Activated T-cell treated with anti-CD3 and anti-CD28 coated beads, Interleukin-2, amount 50 U/mL, for 24 hours (primary cell): ENCODE measurements at regions not wholly inside any gene's neighbourhood (a gene's known extent, or its start where the extent isn't known, plus 50 kb on each side); places are given as distances from the start of the nearest gene placed in this dataset.

ENCODE experiments used
- DNase-seq: peaks from one replicate; pipeline ENCODE4 v3.0.0-alpha.2; 2020
- H3K27ac Mint-ChIP-seq: 2 replicates; pipeline ENCODE4 v1.8.0; 2020; ENCODE audit warnings: mild to moderate bottlenecking, mixed read lengths
- H3K27me3 Mint-ChIP-seq: 2 replicates; pipeline ENCODE4 v1.8.0; 2020; ENCODE audit warnings: mixed read lengths
- H3K36me3 Mint-ChIP-seq: 2 replicates; pipeline ENCODE4 v1.8.0; 2020; ENCODE audit warnings: low read depth, mixed read lengths
- H3K4me1 Mint-ChIP-seq: 2 replicates; pipeline ENCODE4 v1.8.0; 2020; ENCODE audit warnings: low read depth, mixed read lengths
- H3K4me3 Mint-ChIP-seq: 2 replicates; pipeline ENCODE4 v1.8.0; 2020; ENCODE audit warnings: mild to moderate bottlenecking, moderate library complexity, mixed read lengths
- H3K9me3 Mint-ChIP-seq: 2 replicates; pipeline ENCODE4 v1.8.0; 2020; ENCODE audit warnings: mixed read lengths

DNA sequence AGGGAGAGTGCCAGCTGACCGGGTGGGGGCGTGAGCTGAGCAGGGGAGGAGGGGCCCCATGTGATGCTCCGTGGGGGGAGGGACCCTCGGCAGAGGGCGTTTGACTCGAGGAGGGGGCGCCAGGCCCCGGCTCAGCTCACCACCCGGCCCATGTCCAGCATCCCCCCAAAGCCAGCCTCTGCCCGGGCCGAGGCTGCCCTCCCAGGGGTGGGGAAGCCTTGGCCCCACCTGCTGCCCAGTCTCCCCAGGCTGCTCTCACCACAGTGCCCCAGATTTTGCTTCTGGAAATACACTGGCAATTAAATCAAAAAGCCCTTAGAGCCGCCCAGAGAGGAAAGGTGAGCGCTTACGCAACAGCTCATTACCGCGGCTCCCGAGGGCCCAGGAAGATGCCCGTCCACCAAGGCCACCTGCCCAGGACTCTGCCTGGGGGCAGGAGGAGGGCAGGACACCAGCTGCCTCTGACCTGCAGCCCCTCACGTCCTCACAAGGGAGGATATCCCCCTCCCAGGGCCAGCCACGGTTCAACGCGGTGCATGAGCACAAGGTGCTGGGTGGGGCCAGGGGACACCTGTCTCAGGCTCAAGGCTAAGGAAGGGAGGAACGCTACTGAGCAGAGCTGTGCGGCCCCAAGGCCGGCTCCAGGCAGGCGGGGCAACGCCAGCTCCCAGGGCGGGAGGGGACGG lies 70.0 kb upstream of the INPP5A start:
- H3K9me3 Mint-ChIP-seq, result peaks cover 2% of the 10 kb centered on the region

DNA sequence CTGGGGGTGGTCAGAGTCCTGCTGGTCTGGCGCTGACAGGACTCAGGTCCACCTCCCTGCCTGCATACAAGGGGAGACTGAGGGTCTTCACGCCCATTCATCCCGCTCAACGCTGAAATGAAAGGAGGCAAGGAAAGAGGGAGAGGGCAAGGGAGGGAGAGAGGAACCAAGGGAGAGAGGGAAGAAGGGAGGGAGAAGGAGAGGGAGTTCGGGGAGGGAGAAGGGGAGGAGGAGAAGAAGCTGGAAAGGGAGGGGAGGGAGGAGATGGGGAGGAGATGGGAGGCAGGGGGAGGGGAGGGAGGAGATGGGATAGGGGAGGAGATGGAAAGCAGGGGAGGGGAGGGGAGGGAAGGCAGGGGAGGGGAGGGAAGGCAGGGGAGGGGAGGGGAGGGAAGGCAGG lies 69.4 kb upstream of the INPP5A start:
- H3K4me3 Mint-ChIP-seq, result no peak overlapping the region
- no peak for DNase-seq
- H3K27ac Mint-ChIP-seq, result no peak overlapping the region
- H3K36me3 Mint-ChIP-seq, result no peaks in the 10 kb centered on the region
- H3K9me3 Mint-ChIP-seq, result peaks cover 2% of the 10 kb centered on the region
- peaks cover 8% of the 10 kb centered on the region for H3K4me1 Mint-ChIP-seq
- peaks cover 12% of the 10 kb centered on the region for H3K27me3 Mint-ChIP-seq

More for the DNA sequence above, 70.0 kb upstream of the INPP5A start:
- Mint-ChIP-seq H3K4me1 (peaks cover 8% of the 10 kb centered on the region), H3K27me3 (peaks cover 10% of the 10 kb centered on the region), H3K27ac (no peak overlapping the region), H3K36me3 (no peaks in the 10 kb centered on the region), H3K4me3 (no peak overlapping the region)
- no peak for DNase-seq

DNA sequence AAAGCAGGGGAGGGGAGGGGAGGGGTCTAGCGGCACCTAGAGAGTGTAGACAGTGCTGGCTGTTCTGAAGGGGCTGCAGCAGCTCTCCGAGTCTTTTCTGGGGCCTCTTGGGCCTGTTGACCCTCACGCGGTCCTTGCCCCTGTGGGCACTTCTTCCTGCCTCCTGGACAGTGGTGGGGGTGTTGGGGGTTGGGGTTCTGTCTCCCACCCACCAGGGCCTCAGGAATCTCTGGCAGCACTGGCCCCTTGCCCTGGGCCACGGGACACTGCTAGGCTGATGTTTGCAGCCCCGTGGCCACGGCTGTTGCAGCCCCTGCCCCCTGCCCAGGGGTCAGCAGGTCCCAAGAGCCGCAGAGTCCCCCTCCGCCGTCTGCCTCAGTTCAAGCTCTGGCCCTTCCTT lies 68.9 kb upstream of the INPP5A start:
- Mint-ChIP-seq H3K4me1 (peaks cover 8% of the 10 kb centered on the region), H3K4me3 (no peak overlapping the region), H3K27ac (no peak overlapping the region), H3K36me3 (no peaks in the 10 kb centered on the region), H3K9me3 (peaks cover 2% of the 10 kb centered on the region), H3K27me3 (peaks cover 15% of the 10 kb centered on the region)
- no peak for DNase-seq

DNA sequence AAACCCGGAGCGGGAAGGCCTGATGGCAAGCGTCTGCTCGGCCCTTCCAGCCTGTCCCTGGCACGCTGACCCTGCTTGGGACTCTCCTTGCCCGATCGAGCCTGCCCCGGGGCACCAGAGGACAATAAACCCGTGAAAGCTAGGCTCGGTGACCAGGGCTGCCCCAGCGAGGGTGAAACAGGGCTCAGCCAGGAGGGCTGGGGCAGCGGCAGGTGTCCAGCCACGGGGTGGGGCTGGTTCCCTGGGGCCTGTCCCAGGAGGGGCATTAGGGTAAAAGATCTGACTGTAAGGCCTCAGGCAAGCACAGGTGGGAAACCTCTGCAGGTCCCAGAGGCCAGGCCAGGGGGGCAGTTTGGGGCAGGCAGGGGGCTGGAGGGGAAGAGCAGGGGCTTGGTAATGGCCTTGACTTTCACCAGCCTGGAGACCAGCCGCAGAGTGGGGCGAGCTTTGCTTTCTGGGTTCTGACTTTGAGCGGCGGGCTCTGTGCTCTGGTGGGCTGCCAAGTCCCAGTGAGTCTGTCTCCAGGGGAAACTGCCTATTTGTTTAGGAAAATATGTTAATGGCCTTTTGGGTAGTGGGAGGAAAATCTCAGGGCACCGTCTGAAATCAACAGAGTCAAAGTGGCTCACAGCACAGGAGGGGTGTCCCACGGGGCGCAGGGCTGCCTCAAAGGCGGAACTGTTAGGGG lies 68.2 kb upstream of the INPP5A start:
- no peak overlapping the region for H3K27ac Mint-ChIP-seq

DNA sequence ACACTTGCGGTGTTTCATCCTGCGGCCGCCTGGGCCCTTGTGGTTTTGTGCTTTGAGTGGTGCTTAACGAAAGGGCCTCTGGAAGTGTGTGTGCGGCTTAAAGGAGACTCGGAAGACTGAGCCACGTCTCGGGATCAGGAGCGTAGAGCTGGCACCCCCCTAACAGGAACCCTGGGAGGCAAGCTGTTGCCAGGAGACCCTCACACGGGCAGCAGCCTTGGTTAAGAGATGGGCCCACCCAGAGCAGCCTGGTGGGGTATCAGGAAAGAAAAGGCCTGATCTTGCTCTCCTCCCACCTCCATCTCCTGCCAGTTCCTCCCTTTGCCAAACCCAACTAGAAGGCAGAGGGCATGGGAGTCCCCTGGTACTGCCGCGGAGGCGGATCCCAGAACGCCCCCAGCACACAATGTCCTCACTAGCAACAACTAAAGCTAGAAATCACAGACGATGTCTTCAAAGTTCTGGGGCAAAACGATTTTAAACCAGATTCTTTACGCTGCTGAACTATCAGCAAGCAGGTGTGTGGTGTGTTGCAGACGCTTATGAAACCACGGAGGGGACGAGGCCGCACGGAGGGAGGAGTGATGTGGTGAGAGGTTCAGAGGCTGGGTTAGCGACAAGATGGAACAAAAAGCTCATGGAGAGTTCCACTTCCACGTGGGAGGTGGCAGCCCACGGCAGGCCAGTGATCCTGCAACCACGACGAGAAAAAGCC lies 67.0 kb upstream of the INPP5A start:
- DNase-seq, result no peak
- Mint-ChIP-seq H3K27ac (no peak overlapping the region), H3K4me3 (no peak overlapping the region), H3K27me3 (peaks cover 15% of the 10 kb centered on the region), H3K4me1 (peaks cover 8% of the 10 kb centered on the region), H3K36me3 (no peaks in the 10 kb centered on the region), H3K9me3 (peaks cover 2% of the 10 kb centered on the region)

More for the DNA sequence above, 68.2 kb upstream of the INPP5A start:
- peaks cover 15% of the 10 kb centered on the region for H3K27me3 Mint-ChIP-seq
- peaks cover 2% of the 10 kb centered on the region for H3K9me3 Mint-ChIP-seq
- no peak for DNase-seq
- no peak overlapping the region for H3K4me3 Mint-ChIP-seq
- no peaks in the 10 kb centered on the region for H3K36me3 Mint-ChIP-seq
- peaks cover 8% of the 10 kb centered on the region for H3K4me1 Mint-ChIP-seq

DNA sequence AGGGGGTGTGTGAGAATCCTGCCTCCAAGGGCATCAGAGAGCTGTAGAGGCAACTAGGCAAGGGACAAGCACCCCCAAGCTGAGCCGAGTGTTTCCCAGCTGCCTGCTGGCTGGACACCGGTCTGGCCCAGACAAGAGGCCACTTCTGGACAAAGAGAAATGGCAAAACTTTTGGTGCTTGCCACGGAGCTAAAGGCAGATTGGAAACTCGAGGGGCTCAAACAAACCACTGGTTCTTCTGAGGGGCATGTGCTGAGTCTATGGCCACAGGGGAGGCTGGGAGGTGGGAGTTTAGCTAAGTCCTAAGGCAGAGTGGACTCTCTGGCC lies 66.5 kb upstream of the INPP5A start:
- peak; percentile 28 for DNase-seq
- Mint-ChIP-seq H3K4me1 (peaks cover 8% of the 10 kb centered on the region), H3K27ac (no peak overlapping the region), H3K4me3 (no peak overlapping the region), H3K27me3 (peaks cover 15% of the 10 kb centered on the region), H3K36me3 (no peaks in the 10 kb centered on the region), H3K9me3 (peaks cover 2% of the 10 kb centered on the region)

DNA sequence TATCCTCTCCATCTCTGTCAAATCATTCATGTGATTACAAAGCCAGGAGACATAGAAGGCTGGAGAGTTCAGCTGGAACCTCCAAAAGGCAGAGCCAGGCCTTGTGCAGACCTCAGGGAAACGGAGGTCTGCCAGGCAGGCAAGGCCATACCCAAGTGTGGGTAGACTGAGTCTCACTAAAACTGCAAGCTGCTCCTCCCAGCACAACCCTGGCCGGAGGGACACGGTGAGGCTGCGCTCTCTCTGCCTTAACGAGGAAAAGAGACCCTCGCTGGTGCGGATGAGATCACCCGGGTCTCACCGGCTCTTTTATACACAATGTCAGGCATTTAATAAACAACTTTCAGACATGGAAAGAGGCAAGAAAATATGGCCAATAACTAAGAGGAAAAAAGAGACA lies 66.1 kb upstream of the INPP5A start:
- Mint-ChIP-seq H3K4me3 (no peak overlapping the region), H3K4me1 (peaks cover 8% of the 10 kb centered on the region), H3K27me3 (peaks cover 15% of the 10 kb centered on the region), H3K9me3 (peaks cover 2% of the 10 kb centered on the region), H3K27ac (no peak overlapping the region), H3K36me3 (no peaks in the 10 kb centered on the region)
- DNase-seq, result peak; percentile 8

DNA sequence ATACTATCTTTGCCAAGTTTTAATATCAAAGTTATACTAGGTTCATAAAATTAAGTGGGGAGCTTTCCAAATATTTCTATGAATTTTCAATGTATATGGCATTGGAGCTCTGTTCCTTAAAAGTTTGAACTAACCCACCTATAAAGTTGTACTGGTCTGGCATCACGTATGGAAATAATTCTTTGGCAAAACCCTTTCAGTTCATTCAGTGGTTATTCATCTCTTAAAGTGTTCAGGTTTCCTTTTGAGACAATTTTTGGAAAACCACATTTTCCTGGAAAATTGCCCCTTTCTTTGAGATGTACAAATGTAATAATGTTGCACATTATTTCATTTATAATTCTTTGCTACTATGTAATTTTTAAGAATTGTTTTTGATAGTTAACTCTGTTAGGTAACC lies 62.5 kb upstream of the INPP5A start:
- Mint-ChIP-seq H3K36me3 (no peaks in the 10 kb centered on the region), H3K4me3 (no peak overlapping the region), H3K9me3 (peaks cover 2% of the 10 kb centered on the region), H3K27me3 (peaks cover 23% of the 10 kb centered on the region), H3K27ac (no peak overlapping the region), H3K4me1 (peaks cover 7% of the 10 kb centered on the region)
- no peak for DNase-seq

DNA sequence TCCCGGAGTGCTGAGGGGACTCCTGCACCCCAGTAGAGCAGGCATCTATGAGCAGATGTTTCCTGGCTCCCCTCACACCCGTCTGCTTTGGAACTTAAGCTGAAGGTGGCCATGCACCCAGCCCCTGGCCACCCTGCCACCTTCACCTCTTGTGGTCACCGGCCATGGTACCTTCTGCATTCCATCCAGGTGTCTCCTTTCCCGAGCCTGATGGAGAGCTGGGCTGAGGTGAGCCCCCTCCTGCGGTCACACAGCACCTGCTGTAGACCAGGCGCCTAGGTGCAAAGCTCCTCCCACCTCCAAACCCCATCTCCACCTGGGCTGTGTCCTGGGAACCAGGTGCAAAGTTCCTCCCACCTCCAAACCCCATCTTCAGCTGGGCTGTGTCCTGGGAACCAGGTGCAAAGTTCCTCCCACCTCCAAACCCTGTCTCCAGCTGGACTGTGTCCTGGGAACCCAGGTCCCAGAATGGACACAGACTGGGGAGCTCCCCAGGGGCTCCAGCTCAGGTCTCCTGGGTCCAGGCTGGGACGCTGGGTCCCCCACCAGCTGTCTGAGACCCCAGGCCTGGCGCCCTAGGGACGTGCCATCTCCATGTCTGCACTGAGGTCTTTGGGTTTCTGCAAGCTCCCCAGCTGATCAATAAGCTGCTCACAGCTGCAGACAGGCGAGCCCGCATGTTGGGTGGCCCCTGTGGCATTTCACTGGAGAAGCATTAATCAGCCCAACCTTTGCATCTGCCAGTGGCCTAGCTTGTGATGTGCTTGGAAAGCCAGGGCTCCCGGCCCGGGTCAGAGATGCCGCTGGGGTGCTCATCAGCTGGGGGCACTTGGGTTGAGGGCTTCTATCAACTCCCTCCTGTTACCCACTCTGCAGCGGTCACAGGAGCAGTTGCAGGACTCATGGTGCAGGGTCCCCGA lies 61.2 kb upstream of the INPP5A start:
- DNase-seq, result peak; percentile 20
- Mint-ChIP-seq H3K9me3 (peaks cover 2% of the 10 kb centered on the region), H3K27me3 (peaks cover 19% of the 10 kb centered on the region), H3K27ac (no peak overlapping the region), H3K4me3 (no peak overlapping the region), H3K4me1 (no peaks in the 10 kb centered on the region), H3K36me3 (no peaks in the 10 kb centered on the region)

DNA sequence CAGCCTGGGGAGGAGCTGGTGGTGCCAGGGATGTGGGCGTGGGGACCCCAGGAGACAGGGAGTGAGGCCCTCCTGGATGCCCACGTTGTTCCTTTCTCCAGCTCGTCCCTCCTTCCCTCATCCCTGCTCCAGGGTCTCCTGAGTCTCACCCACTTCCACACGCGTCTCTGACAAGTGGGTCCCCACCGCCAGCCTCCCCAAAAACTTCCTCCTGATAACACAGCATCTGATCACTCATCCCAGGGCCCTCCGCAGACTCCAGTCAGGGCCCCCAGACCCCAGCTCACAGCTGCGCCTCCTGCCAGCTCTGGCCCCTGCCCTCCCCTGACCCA lies 60.6 kb upstream of the INPP5A start:
- Mint-ChIP-seq H3K27me3 (peaks cover 19% of the 10 kb centered on the region), H3K27ac (no peak overlapping the region), H3K9me3 (peaks cover 2% of the 10 kb centered on the region), H3K4me3 (no peak overlapping the region), H3K4me1 (no peaks in the 10 kb centered on the region), H3K36me3 (no peaks in the 10 kb centered on the region)
- peak; percentile 3 for DNase-seq

DNA sequence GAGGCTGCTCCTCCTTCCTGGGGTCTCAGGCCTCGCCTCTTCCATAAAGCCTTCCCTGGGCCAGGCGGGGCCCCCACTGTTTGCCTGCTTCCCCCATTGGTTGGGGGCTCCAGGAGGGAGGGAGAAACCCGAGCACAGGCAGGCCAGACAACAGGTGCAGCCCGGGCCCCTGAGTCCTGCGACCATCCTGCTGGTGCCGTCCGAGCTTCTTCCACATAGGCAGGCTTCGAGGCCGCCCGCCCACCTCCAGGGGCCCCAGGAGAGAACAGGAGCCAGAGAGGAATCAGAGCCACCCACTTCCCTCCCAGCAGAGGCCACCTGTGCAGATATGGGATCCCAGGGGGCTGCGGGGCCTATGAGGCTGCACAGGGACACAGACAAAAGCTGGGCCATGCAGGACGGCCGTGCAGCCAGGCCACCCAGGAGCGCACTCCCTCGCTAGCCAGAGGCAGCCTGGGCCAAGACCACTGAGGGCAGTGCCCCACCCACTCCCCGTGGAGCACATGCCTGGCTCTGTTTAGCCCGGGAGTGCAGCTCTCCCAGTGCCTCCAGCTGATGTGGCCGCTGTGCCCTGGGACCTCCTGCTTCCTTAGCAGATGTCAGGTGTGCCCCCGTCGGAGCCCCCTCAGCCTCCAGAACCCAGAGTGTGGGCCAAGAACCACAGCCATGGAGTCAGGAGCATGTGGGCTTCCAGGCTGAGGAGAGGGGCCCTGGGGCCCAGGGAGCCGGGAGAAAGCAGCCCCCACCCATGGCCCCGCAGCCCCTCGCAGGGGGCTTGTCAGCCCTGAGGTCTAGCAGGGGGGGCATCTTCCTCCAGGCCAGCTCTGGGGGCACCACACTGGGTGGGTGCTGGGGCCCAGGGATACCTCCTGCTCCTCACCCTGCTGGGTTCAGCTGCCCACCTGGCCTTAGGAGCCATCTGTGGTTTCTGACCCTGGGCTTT lies 59.9 kb upstream of the INPP5A start:
- Mint-ChIP-seq H3K27ac (no peak overlapping the region), H3K4me1 (no peaks in the 10 kb centered on the region), H3K27me3 (peaks cover 14% of the 10 kb centered on the region), H3K4me3 (no peak overlapping the region), H3K9me3 (no peaks in the 10 kb centered on the region), H3K36me3 (no peaks in the 10 kb centered on the region)
- DNase-seq, result peak; percentile 20

DNA sequence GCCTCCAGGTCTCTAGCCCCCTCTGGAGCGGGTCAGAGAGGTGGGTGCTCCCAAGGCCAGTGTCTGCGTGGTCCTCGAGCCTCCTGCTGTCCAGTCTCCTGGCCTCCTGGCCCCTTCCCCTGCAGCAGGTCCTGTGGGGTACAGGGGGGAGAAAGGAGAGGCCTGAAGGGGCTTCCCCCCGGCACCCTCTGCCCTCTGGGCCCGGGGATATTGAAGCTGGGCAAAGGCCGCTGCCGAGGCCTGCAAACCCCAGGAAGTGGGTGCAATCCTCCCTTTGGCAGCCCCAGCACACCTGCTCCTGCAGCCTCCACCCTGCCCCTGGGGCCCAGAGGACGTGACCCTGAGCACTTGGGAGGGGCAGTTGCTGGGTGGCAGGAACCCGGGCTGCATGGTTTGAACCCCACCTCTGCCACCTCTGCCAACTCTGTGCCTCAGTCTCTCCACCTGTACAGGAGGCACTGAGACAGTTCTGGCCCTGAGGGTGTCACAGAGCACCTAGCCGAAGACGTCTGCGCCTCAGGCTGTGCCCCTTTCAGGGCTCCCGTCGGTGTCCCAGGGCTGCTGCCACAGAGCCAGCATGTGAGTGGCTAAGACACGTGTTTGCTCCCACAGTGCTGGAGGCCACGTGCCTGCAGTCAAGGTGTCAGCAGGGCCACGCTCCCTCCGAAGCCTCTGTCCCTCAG lies 59.1 kb upstream of the INPP5A start:
- H3K9me3 Mint-ChIP-seq, result no peaks in the 10 kb centered on the region
- H3K4me3 Mint-ChIP-seq, result no peak overlapping the region
- H3K4me1 Mint-ChIP-seq, result no peaks in the 10 kb centered on the region
- no peaks in the 10 kb centered on the region for H3K36me3 Mint-ChIP-seq
- DNase-seq, result peak; percentile 20
- no peak overlapping the region for H3K27ac Mint-ChIP-seq
- H3K27me3 Mint-ChIP-seq, result peaks cover 10% of the 10 kb centered on the region

DNA sequence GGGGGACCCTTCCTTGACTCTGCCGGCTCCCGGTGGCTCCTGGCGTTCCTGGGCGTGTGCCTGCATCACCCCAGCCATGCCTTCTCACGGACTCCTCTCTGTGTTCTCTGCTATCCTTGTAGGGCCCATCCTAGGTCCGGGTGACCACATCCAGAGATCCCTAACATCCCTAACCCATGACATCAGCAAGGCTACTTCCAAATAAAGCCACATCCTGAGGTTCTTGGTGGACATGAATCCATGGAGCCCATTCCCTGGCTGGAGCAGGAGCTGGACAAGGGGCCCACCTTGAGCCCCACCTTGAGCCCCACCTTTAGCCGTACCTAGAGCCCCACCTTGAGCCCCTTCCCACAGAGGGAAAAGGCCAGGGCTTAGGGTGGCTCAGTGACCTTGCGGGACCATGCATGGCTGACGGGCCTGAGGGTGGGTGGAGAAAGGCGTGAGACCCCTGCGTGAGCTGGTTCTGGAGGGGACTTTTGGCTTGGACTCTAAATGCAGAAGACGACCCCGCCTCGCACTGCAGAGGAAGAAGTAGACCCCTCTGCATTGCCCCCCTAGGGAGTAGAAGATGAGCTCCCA lies 58.5 kb upstream of the INPP5A start:
- H3K4me1 Mint-ChIP-seq, result no peaks in the 10 kb centered on the region
- H3K9me3 Mint-ChIP-seq, result no peaks in the 10 kb centered on the region
- peaks cover 10% of the 10 kb centered on the region for H3K27me3 Mint-ChIP-seq
- H3K4me3 Mint-ChIP-seq, result no peak overlapping the region
- no peaks in the 10 kb centered on the region for H3K36me3 Mint-ChIP-seq
- no peak overlapping the region for H3K27ac Mint-ChIP-seq
- DNase-seq, result peak; percentile 14
